ENCODE measurements at regions not wholly inside any gene's neighbourhood (a gene's known extent, or its start where the extent isn't known, plus 50 kb on each side); places are given as distances from the start of the nearest gene placed in this dataset.

- no peak for DNase-seq (ENCODE audit: low spot score)
- no peak for TF ChIP-seq CTCF (IDR thresholded peaks at IDR 0.05; ENCODE audit: extremely low read depth, missing control alignments)
These were observed 635.5 kb downstream of the XPNPEP1 start for GRCh38 chr10:109287858-109288257.

GRCh38 chr10:109282510-109282909 is 640.8 kb downstream of the XPNPEP1 start:
- no peak for TF ChIP-seq CTCF (IDR thresholded peaks at IDR 0.05; ENCODE audit: extremely low read depth, missing control alignments)

GRCh38 chr10:109281347-109281746 is 642.0 kb downstream of the XPNPEP1 start:
- TF ChIP-seq CTCF (IDR thresholded peaks at IDR 0.05; ENCODE audit: extremely low read depth, missing control alignments): no peak

More at GRCh38 chr10:109282510-109282909, 640.8 kb downstream of the XPNPEP1 start:
- DNase-seq (ENCODE audit: low spot score): no peak

GRCh38 chr10:109280837-109281236 is 642.5 kb downstream of the XPNPEP1 start:
- DNase-seq (ENCODE audit: low spot score): no peak
- TF ChIP-seq CTCF (IDR thresholded peaks at IDR 0.05; ENCODE audit: extremely low read depth, missing control alignments): no peak

More at GRCh38 chr10:109281347-109281746, 642.0 kb downstream of the XPNPEP1 start:
- no peak for DNase-seq (ENCODE audit: low spot score)

GRCh38 chr10:109277456-109277855 is 645.9 kb downstream of the XPNPEP1 start:
- no peak for TF ChIP-seq CTCF (IDR thresholded peaks at IDR 0.05; ENCODE audit: extremely low read depth, missing control alignments)

GRCh38 chr10:109275960-109276359 is 647.4 kb downstream of the XPNPEP1 start:
- TF ChIP-seq CTCF (IDR thresholded peaks at IDR 0.05; ENCODE audit: extremely low read depth, missing control alignments): no peak
- no peak for DNase-seq (ENCODE audit: low spot score)

More at GRCh38 chr10:109277456-109277855, 645.9 kb downstream of the XPNPEP1 start:
- DNase-seq (ENCODE audit: low spot score): no peak

GRCh38 chr10:109274681-109275080 is 648.6 kb downstream of the XPNPEP1 start:
- no peak for TF ChIP-seq CTCF (IDR thresholded peaks at IDR 0.05; ENCODE audit: extremely low read depth, missing control alignments)
- no peak for DNase-seq (ENCODE audit: low spot score)

Measured in GM20000 (cell line).